ENCODE measurements at regions not wholly inside any gene's neighbourhood (a gene's known extent, or its start where the extent isn't known, plus 50 kb on each side); places are given as distances from the start of the nearest gene placed in this dataset.

DNA sequence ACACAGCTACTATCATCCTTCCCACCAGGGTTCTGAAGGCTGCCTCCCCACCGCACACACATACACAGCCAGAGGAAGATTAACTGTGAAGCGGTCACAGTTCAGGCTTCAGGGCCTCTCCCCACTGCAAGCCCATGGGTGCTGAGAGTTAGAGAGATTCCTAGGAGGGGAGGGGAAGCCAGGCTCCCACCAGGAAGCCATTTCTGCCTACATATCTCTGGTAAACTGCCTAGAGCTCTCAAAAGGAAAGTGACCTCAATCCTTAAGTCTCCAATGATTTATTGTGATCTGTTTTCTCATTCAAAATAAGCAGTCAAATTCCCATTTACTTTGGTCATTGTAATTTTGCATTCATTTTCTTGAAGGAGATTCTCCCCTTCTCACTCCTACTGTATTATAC lies 141.0 kb upstream of the BNIP2 start:
- TF ChIP-seq CTCF (conservative IDR thresholded peaks at IDR 0.05 in 1 of 2, IDR thresholded peaks at IDR 0.05 in 1 of 2; ENCODE audit: extremely low read depth in 1 of 2, insufficient read depth in 1 of 2, low read depth in 1 of 2, low read length in 2 of 2) (no peak), EZH2 (IDR thresholded peaks at IDR 0.05; ENCODE audit: borderline replicate concordance, low read length) (no peak)

Measured in mammary epithelial cell (primary cell).